Esophagus muscularis mucosa (tissue), 3 donors: ENCODE measurements at regions not wholly inside any gene's neighbourhood (a gene's known extent, or its start where the extent isn't known, plus 50 kb on each side); places are given as distances from the start of the nearest gene placed in this dataset.

Source experiments
- POLR2A ChIP-seq: fragments of 450-650 bp; IDR thresholded peaks from one replicate; pipeline ENCODE4 v1.6.1; 2017; ENCODE audit warnings: antibody characterized with exemption, moderate library complexity, mild to moderate bottlenecking, low read depth
- POLR2AphosphoS5 ChIP-seq, 2 donors: sonication (generic); formaldehyde crosslinking; IDR thresholded peaks; one replicate each; pipeline ENCODE4 v1.6.1; 2017; ENCODE audit warnings: antibody characterized with exemption in 2 of 2
- TF ChIP-seq, protein P1 (sequence below), 3 experiments: fragments of 200-600 bp in 2 of 3; fragments of 450-650 bp in 1 of 3; sonication (generic) in 2 of 3; IDR thresholded peaks; one replicate each; pipeline ENCODE4 v1.5.1; 2017 to 2019; ENCODE audit warnings: antibody characterized with exemption in 3 of 3, mild to moderate bottlenecking in 2 of 3, moderate library complexity in 1 of 3

DNA sequence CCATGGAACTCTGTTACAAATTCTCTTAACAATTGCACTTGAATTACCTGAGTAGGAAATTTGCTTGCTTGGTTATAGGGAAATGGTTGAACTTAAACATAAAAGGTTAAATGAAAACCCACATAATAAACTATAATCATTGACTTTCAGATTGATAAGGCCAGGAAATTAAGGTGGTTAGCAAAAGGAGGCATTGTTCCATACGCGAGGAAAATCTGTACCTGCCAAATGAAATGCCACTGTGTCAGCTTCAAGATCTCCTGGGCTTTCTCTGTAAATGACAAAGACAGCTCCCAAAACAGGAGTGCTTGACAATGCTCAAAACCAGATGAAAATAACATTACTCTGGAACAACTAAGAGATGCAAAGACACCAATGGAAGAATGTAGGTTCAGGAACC is 125.5 kb upstream of the KLF3 start:
- TF ChIP-seq, protein P1, sequence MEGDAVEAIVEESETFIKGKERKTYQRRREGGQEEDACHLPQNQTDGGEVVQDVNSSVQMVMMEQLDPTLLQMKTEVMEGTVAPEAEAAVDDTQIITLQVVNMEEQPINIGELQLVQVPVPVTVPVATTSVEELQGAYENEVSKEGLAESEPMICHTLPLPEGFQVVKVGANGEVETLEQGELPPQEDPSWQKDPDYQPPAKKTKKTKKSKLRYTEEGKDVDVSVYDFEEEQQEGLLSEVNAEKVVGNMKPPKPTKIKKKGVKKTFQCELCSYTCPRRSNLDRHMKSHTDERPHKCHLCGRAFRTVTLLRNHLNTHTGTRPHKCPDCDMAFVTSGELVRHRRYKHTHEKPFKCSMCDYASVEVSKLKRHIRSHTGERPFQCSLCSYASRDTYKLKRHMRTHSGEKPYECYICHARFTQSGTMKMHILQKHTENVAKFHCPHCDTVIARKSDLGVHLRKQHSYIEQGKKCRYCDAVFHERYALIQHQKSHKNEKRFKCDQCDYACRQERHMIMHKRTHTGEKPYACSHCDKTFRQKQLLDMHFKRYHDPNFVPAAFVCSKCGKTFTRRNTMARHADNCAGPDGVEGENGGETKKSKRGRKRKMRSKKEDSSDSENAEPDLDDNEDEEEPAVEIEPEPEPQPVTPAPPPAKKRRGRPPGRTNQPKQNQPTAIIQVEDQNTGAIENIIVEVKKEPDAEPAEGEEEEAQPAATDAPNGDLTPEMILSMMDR (IDR thresholded peaks at IDR 0.05) = no peak
- no peak for TF ChIP-seq POLR2A
- TF ChIP-seq POLR2AphosphoS5 (IDR thresholded peaks at IDR 0.05) = no peak
